HEK293 (cell line): ENCODE measurements at regions not wholly inside any gene's neighbourhood (a gene's known extent, or its start where the extent isn't known, plus 50 kb on each side); places are given as distances from the start of the nearest gene placed in this dataset.

ENCODE experiments used
- CTCF ChIA-PET: fragments of 350-600 bp; formaldehyde crosslinking; extraction: SDS; loops from one replicate; lab custom pipeline; 2021; ENCODE audit warnings: antibody characterized with exemption; lab: Yijun Ruan, JAX
- POLR2A ChIA-PET: fragments of 300-600 bp; formaldehyde crosslinking; extraction: SDS; loops from one replicate; lab custom pipeline; 2020; ENCODE audit warnings: antibody characterized with exemption, inconsistent platforms; lab: Yijun Ruan, JAX
- H3K27ac ChIP-seq: fragments of 200-500 bp; sonication (Bioruptor generic); 2 replicates; pipeline ENCODE4 v1.5.1; 2014; ENCODE audit warnings: low read depth, low read length, control low read depth, inconsistent platforms; ENCODE audit errors: extremely low read depth
- H3K36me3 ChIP-seq, 2 experiments: fragments of 200-500 bp in 1 of 2; sonication (Bioruptor generic) in 1 of 2; 1 replicate in 1 of 2; 2 replicates in 1 of 2; pipeline ENCODE4 v1.5.1; 2014 to 2017; ENCODE audit warnings: inconsistent platforms in 2 of 2, low read length in 2 of 2; ENCODE audit not compliant: control insufficient read depth in 2 of 2, insufficient read depth in 1 of 2
- H3K4me1 ChIP-seq: fragments of 200-500 bp; sonication (Bioruptor generic); 2 replicates; pipeline ENCODE4 v1.5.1; 2014; ENCODE audit warnings: mild to moderate bottlenecking, low read length, inconsistent platforms; ENCODE audit not compliant: control insufficient read depth, insufficient read depth
- H3K4me3 ChIP-seq: 2 replicates; pipeline ENCODE4 v1.5.1; 2011; ENCODE audit warnings: low read depth, mild to moderate bottlenecking, control low read depth, low read length, moderate library complexity
- H3K9me3 ChIP-seq: fragments of 200-500 bp; sonication (Bioruptor generic); 2 replicates; pipeline ENCODE4 v1.5.1; 2014; ENCODE audit warnings: low read depth, low read length, inconsistent platforms; ENCODE audit not compliant: control insufficient read depth, insufficient read depth
- KLF9 ChIP-seq: fragments of 450-650 bp; formaldehyde crosslinking; IDR thresholded peaks from 2 replicates; pipeline ENCODE4 v1.5.1; 2016; ENCODE audit warnings: missing biosample characterization, missing genetic modification characterization, low read depth
- MZF1 ChIP-seq: fragments of 450-650 bp; formaldehyde crosslinking; IDR thresholded peaks from 2 replicates; pipeline ENCODE4 v1.5.1; 2017; ENCODE audit warnings: missing biosample characterization, missing genetic modification characterization, borderline replicate concordance
- OSR2 ChIP-seq: fragments of 450-650 bp; formaldehyde crosslinking; IDR thresholded peaks from 2 replicates; pipeline ENCODE4 v1.5.1; 2016; ENCODE audit warnings: missing biosample characterization, missing genetic modification characterization
- PATZ1 ChIP-seq: fragments of 450-650 bp; formaldehyde crosslinking; IDR thresholded peaks from 2 replicates; pipeline ENCODE4 v1.5.1; 2016; ENCODE audit warnings: missing biosample characterization, missing genetic modification characterization
- PRDM10 ChIP-seq: fragments of 450-650 bp; formaldehyde crosslinking; IDR thresholded peaks from 2 replicates; pipeline ENCODE4 v1.5.1; 2016; ENCODE audit warnings: missing biosample characterization, missing genetic modification characterization
- SETDB1 ChIP-seq: IDR thresholded peaks from one replicate; pipeline ENCODE4 v1.6.1; 2017; ENCODE audit warnings: mild to moderate bottlenecking, low read length, moderate library complexity, mixed read lengths; ENCODE audit not compliant: insufficient read length
- ZBTB6 ChIP-seq: fragments of 450-650 bp; formaldehyde crosslinking; IDR thresholded peaks from 2 replicates; pipeline ENCODE4 v1.5.1; 2017; ENCODE audit warnings: missing biosample characterization, missing genetic modification characterization
- ZBTB7A ChIP-seq: fragments of 450-650 bp; formaldehyde crosslinking; IDR thresholded peaks from 2 replicates; pipeline ENCODE4 v1.5.1; 2016; ENCODE audit warnings: low read depth, missing biosample characterization, missing genetic modification characterization
- ZNF146 ChIP-seq: fragments of 450-650 bp; formaldehyde crosslinking; IDR thresholded peaks from 2 replicates; pipeline ENCODE4 v1.5.1; 2016; ENCODE audit warnings: missing biosample characterization, missing genetic modification characterization
- ZNF184 ChIP-seq: fragments of 450-650 bp; IDR thresholded peaks from 2 replicates; pipeline ENCODE4 v1.5.1; 2018; ENCODE audit warnings: missing biosample characterization, mild to moderate bottlenecking, missing genetic modification characterization
- ZNF223 ChIP-seq: fragments of 450-650 bp; formaldehyde crosslinking; IDR thresholded peaks from 2 replicates; pipeline ENCODE4 v1.5.1; 2016; ENCODE audit warnings: missing biosample characterization, missing genetic modification characterization
- ZNF24 ChIP-seq: fragments of 450-650 bp; formaldehyde crosslinking; IDR thresholded peaks from 2 replicates; pipeline ENCODE4 v1.5.1; 2016; ENCODE audit warnings: missing biosample characterization, missing genetic modification characterization
- ZNF292 ChIP-seq: fragments of 450-650 bp; formaldehyde crosslinking; IDR thresholded peaks from 2 replicates; pipeline ENCODE4 v1.5.1; 2016; ENCODE audit warnings: low read depth, missing biosample characterization, missing genetic modification characterization, borderline replicate concordance
- ZNF324 ChIP-seq: fragments of 450-650 bp; formaldehyde crosslinking; IDR thresholded peaks from 2 replicates; pipeline ENCODE4 v1.5.1; 2016; ENCODE audit warnings: missing biosample characterization, missing genetic modification characterization
- ZNF362 ChIP-seq: fragments of 450-650 bp; formaldehyde crosslinking; IDR thresholded peaks from 2 replicates; pipeline ENCODE4 v1.5.1; 2016; ENCODE audit warnings: missing biosample characterization, missing genetic modification characterization
- ZNF416 ChIP-seq: fragments of 450-650 bp; formaldehyde crosslinking; IDR thresholded peaks from 2 replicates; pipeline ENCODE4 v1.5.1; 2016; ENCODE audit warnings: missing biosample characterization, missing genetic modification characterization
- ZNF560 ChIP-seq: fragments of 450-650 bp; formaldehyde crosslinking; IDR thresholded peaks from 2 replicates; pipeline ENCODE4 v1.5.1; 2017; ENCODE audit warnings: missing biosample characterization, missing genetic modification characterization, borderline replicate concordance
- ZNF596 ChIP-seq: fragments of 450-650 bp; IDR thresholded peaks from 2 replicates; pipeline ENCODE4 v1.5.0; 2018; ENCODE audit warnings: missing biosample characterization, mild to moderate bottlenecking, missing genetic modification characterization, moderate library complexity
- ZNF707 ChIP-seq: fragments of 450-650 bp; formaldehyde crosslinking; IDR thresholded peaks from 2 replicates; pipeline ENCODE4 v1.5.1; 2016; ENCODE audit warnings: missing biosample characterization, missing genetic modification characterization
- ZNF843 ChIP-seq: fragments of 450-650 bp; formaldehyde crosslinking; IDR thresholded peaks from 2 replicates; pipeline ENCODE4 v1.5.1; 2016; ENCODE audit warnings: missing biosample characterization, missing genetic modification characterization

- no peaks in the 10 kb centered on the region for H3K9me3 ChIP-seq
- H3K4me1 ChIP-seq = no peaks in the 10 kb centered on the region
- ChIA-PET CTCF (no interaction called here), POLR2A (no interaction called here)
- H3K36me3 ChIP-seq = no peaks in the 10 kb centered on the region
- no peak overlapping the region for H3K4me3 ChIP-seq
- TF ChIP-seq SETDB1 = no peak
- TF ChIP-seq PRDM10 (tag by site-specific recombination) = no peak
- TF ChIP-seq ZNF223 (tag by site-specific recombination) = no peak
- no peak for TF ChIP-seq ZNF560 (tag by site-specific recombination)
- TF ChIP-seq ZNF24 (tag by site-specific recombination) = no peak
- TF ChIP-seq ZBTB7A (tag by site-specific recombination) = no peak
- TF ChIP-seq ZNF596 (tag by site-specific recombination) = no peak
- TF ChIP-seq ZNF843 (tag by site-specific recombination) = no peak
- TF ChIP-seq ZNF184 (tag by site-specific recombination) = no peak
- TF ChIP-seq KLF9 = no peak
- TF ChIP-seq PATZ1 = no peak
- no peak for TF ChIP-seq ZNF707 (tag by site-specific recombination)
- TF ChIP-seq ZNF416 (tag by site-specific recombination) = no peak
- TF ChIP-seq MZF1 (tag by site-specific recombination) = no peak
- no peak for TF ChIP-seq ZNF146 (tag by site-specific recombination)
- no peak overlapping the region for H3K27ac ChIP-seq
Observed at GRCh38 chr5:39942606-39943005, 517.8 kb upstream of the DAB2 start.

- no peaks in the 10 kb centered on the region for H3K36me3 ChIP-seq
- ChIA-PET CTCF (no interaction called here), POLR2A (no interaction called here)
- no peaks in the 10 kb centered on the region for H3K4me1 ChIP-seq
- no peak overlapping the region for H3K4me3 ChIP-seq
- no peaks in the 10 kb centered on the region for H3K9me3 ChIP-seq
- H3K27ac ChIP-seq = no peak overlapping the region
- no peak for TF ChIP-seq ZNF324 (tag by site-specific recombination)
- no peak for TF ChIP-seq ZNF292 (tag by site-specific recombination)
- no peak for TF ChIP-seq OSR2 (tag by site-specific recombination)
- TF ChIP-seq ZNF416 (tag by site-specific recombination) = no peak
- TF ChIP-seq ZBTB6 (tag by site-specific recombination) = no peak
- TF ChIP-seq ZNF362 = no peak
- no peak for TF ChIP-seq PATZ1
Observed at GRCh38 chr5:39941416-39941815, 516.6 kb upstream of the DAB2 start.
